WTC11 (cell line): ENCODE measurements at regions not wholly inside any gene's neighbourhood (a gene's known extent, or its start where the extent isn't known, plus 50 kb on each side); places are given as distances from the start of the nearest gene placed in this dataset.

Experiments
- ATAC-seq: fragments of 200-7000 bp; cut with Tn5 transposase; 2 replicates; pipeline ENCODE4 v1.10.0; 2021; ENCODE audit warnings: mild to moderate bottlenecking, moderate library complexity
- CTCF ChIA-PET: fragments of 300-600 bp; sonication (Branson Sonifier 250); formaldehyde crosslinking; loops from one replicate; lab custom pipeline; 2021; ENCODE audit warnings: antibody characterized with exemption; lab: Charles Lee
- POLR2A ChIA-PET: fragments of 350-600 bp; sonication (Branson Sonifier 250); formaldehyde crosslinking; loops from one replicate; lab custom pipeline; 2021; ENCODE audit warnings: antibody characterized with exemption; lab: Charles Lee
- DNase-seq: peaks from one replicate; pipeline ENCODE4 v3.0.0; 2021; ENCODE audit warnings: low spot score
- H3K27ac Mint-ChIP-seq: 2 replicates; pipeline ENCODE4 v1.8.0; 2021; ENCODE audit warnings: mixed read lengths
- H3K27me3 Mint-ChIP-seq: 2 replicates; pipeline ENCODE4 v1.8.0; 2021; ENCODE audit warnings: low read depth, mild to moderate bottlenecking, moderate library complexity, mixed read lengths
- H3K36me3 Mint-ChIP-seq: 2 replicates; pipeline ENCODE4 v1.8.0; 2021; ENCODE audit warnings: mixed read lengths
- H3K4me1 Mint-ChIP-seq: 2 replicates; pipeline ENCODE4 v1.8.0; 2022; ENCODE audit warnings: mixed read lengths
- H3K4me3 Mint-ChIP-seq: 2 replicates; pipeline ENCODE4 v1.8.0; 2021; ENCODE audit warnings: mild to moderate bottlenecking, moderate library complexity, mixed read lengths
- H3K9me3 Mint-ChIP-seq: 2 replicates; pipeline ENCODE4 v1.8.0; 2021; ENCODE audit warnings: mixed read lengths
- GABPB1 ChIP-seq: sonication (generic); formaldehyde crosslinking; IDR thresholded peaks from 2 replicates; pipeline ENCODE4 v1.8.1; 2023; ENCODE audit warnings: mild to moderate bottlenecking, missing genetic modification reagents
- IRF2 ChIP-seq: sonication (generic); formaldehyde crosslinking; IDR thresholded peaks from 2 replicates; pipeline ENCODE4 v1.8.0; 2022; ENCODE audit warnings: low read depth, missing genetic modification reagents, borderline replicate concordance
- NR1H2 ChIP-seq: sonication (generic); formaldehyde crosslinking; IDR thresholded peaks from 2 replicates; pipeline ENCODE4 v1.9.0; 2021; ENCODE audit warnings: mild to moderate bottlenecking, moderate library complexity, missing genetic modification reagents
- SMAD4 ChIP-seq: sonication (generic); formaldehyde crosslinking; IDR thresholded peaks from 2 replicates; pipeline ENCODE4 v1.8.0; 2022; ENCODE audit warnings: mild to moderate bottlenecking, missing genetic modification reagents
- TEAD4 ChIP-seq: sonication (generic); formaldehyde crosslinking; IDR thresholded peaks from 2 replicates; pipeline ENCODE4 v1.8.0; 2022; ENCODE audit warnings: mild to moderate bottlenecking, missing genetic modification reagents
- ZNF219 ChIP-seq: sonication (generic); formaldehyde crosslinking; IDR thresholded peaks from 2 replicates; pipeline ENCODE4 v1.8.0; 2023; ENCODE audit warnings: missing genetic modification reagents, mild to moderate bottlenecking, borderline replicate concordance
- ZNF232 ChIP-seq: sonication (generic); formaldehyde crosslinking; IDR thresholded peaks from 2 replicates; pipeline ENCODE4 v1.8.0; 2022; ENCODE audit warnings: mild to moderate bottlenecking, missing genetic modification reagents
- ZNF317 ChIP-seq: sonication (generic); formaldehyde crosslinking; IDR thresholded peaks from 2 replicates; pipeline ENCODE4 v1.8.1; 2023; ENCODE audit warnings: low read depth, mild to moderate bottlenecking, moderate library complexity, missing genetic modification reagents, borderline replicate concordance
- ZNF396 ChIP-seq: fragments of 250-450 bp; sonication (Bioruptor Pico); IDR thresholded peaks from 2 replicates; pipeline ENCODE4 v1.8.0; 2021; ENCODE audit warnings: mild to moderate bottlenecking, moderate library complexity, borderline replicate concordance
- ZNF423 ChIP-seq: fragments of 250-450 bp; sonication (Bioruptor Pico); IDR thresholded peaks from 2 replicates; pipeline ENCODE4 v2.1.2; 2022; ENCODE audit warnings: mild to moderate bottlenecking, moderate library complexity
- TF ChIP-seq, protein P1 (sequence below): fragments of 250-450 bp; sonication (Bioruptor Pico); IDR thresholded peaks from 2 replicates; pipeline ENCODE4 v1.9.0; 2021; ENCODE audit warnings: moderate library complexity, mild to moderate bottlenecking, inconsistent platforms, borderline replicate concordance
- TF ChIP-seq, protein P2 (sequence below): sonication (generic); formaldehyde crosslinking; IDR thresholded peaks from 2 replicates; pipeline ENCODE4 v1.8.1; 2023; ENCODE audit warnings: mild to moderate bottlenecking, missing genetic modification reagents, borderline replicate concordance
- TF ChIP-seq, protein P3 (sequence below): sonication (generic); formaldehyde crosslinking; IDR thresholded peaks from 2 replicates; pipeline ENCODE4 v1.8.0; 2022; ENCODE audit warnings: mild to moderate bottlenecking, missing genetic modification reagents
- TF ChIP-seq, protein P4 (sequence below): sonication (generic); formaldehyde crosslinking; IDR thresholded peaks from 2 replicates; pipeline ENCODE4 v1.8.0; 2023; ENCODE audit warnings: mild to moderate bottlenecking, missing genetic modification reagents
- TF ChIP-seq, protein P5 (sequence below): sonication (generic); formaldehyde crosslinking; IDR thresholded peaks from 2 replicates; pipeline ENCODE4 v1.8.1; 2023; ENCODE audit warnings: mild to moderate bottlenecking, missing genetic modification reagents
- TF ChIP-seq, protein P6 (sequence below): fragments of 250-450 bp; sonication (Bioruptor Pico); IDR thresholded peaks from 2 replicates; pipeline ENCODE4 v1.9.0; 2021; ENCODE audit warnings: mild to moderate bottlenecking
- TF ChIP-seq, protein P7 (sequence below): fragments of 250-450 bp; sonication (Bioruptor Pico); IDR thresholded peaks from 2 replicates; pipeline ENCODE4 v1.9.0; 2021; ENCODE audit warnings: mild to moderate bottlenecking
- TF ChIP-seq, protein P8 (sequence below): fragments of 250-450 bp; sonication (Bioruptor Pico); IDR thresholded peaks from 2 replicates; pipeline ENCODE4 v1.8.0; 2021; ENCODE audit warnings: mild to moderate bottlenecking
- TF ChIP-seq, protein P9 (sequence below): sonication (generic); formaldehyde crosslinking; IDR thresholded peaks from 2 replicates; pipeline ENCODE4 v1.8.1; 2022; ENCODE audit warnings: mild to moderate bottlenecking, missing genetic modification reagents, moderate library complexity, borderline replicate concordance

DNA sequence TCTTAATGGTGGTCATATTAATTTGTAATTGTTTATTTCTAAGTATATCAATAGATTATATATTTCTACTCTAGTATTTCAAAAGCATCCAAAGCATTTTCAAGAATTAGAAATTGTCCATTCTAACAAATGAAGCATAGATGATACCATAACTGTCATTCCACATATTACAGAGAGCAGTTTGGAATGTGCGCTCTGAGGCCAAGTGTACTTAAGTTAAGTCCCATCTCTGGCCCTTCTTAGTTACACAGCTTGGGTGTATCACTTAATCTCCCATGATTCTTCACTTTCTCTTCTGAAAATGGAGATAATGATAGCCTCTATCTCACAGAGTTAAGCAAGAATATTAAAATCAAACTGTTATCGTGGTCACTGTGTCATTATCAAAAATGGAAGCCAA is 281.1 kb downstream of the MRPL39 start:
- Mint-ChIP-seq H3K4me3 (no peak overlapping the region), H3K27me3 (no peaks in the 10 kb centered on the region), H3K27ac (no peak overlapping the region), H3K36me3 (no peaks in the 10 kb centered on the region), H3K9me3 (no peaks in the 10 kb centered on the region), H3K4me1 (peaks cover 24% of the 10 kb centered on the region)
- CTCF ChIA-PET: interaction anchor here (1.2 kb wide), 1 partner anchor 60 kb away, joined by 4 read pairs; no protein-coding TSS in a partner anchor
- no peak for DNase-seq
- POLR2A ChIA-PET: no interaction called here
- ATAC-seq: no peak
- no peak for TF ChIP-seq GABPB1 (CRISPR knock-in tag)
- no peak for TF ChIP-seq SMAD4 (CRISPR knock-in tag)
- no peak for TF ChIP-seq TEAD4 (CRISPR knock-in tag)
- no peak for TF ChIP-seq ZNF317 (CRISPR knock-in tag)
- TF ChIP-seq, protein P1, sequence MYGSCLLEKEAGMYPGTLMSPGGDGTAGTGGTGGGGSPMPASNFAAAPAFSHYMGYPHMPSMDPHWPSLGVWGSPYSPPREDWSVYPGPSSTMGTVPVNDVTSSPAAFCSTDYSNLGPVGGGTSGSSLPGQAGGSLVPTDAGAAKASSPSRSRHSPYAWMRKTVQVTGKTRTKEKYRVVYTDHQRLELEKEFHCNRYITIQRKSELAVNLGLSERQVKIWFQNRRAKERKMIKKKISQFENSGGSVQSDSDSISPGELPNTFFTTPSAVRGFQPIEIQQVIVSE (CRISPR knock-in tag): no peak
- TF ChIP-seq IRF2 (CRISPR knock-in tag): no peak
- TF ChIP-seq, protein P2, sequence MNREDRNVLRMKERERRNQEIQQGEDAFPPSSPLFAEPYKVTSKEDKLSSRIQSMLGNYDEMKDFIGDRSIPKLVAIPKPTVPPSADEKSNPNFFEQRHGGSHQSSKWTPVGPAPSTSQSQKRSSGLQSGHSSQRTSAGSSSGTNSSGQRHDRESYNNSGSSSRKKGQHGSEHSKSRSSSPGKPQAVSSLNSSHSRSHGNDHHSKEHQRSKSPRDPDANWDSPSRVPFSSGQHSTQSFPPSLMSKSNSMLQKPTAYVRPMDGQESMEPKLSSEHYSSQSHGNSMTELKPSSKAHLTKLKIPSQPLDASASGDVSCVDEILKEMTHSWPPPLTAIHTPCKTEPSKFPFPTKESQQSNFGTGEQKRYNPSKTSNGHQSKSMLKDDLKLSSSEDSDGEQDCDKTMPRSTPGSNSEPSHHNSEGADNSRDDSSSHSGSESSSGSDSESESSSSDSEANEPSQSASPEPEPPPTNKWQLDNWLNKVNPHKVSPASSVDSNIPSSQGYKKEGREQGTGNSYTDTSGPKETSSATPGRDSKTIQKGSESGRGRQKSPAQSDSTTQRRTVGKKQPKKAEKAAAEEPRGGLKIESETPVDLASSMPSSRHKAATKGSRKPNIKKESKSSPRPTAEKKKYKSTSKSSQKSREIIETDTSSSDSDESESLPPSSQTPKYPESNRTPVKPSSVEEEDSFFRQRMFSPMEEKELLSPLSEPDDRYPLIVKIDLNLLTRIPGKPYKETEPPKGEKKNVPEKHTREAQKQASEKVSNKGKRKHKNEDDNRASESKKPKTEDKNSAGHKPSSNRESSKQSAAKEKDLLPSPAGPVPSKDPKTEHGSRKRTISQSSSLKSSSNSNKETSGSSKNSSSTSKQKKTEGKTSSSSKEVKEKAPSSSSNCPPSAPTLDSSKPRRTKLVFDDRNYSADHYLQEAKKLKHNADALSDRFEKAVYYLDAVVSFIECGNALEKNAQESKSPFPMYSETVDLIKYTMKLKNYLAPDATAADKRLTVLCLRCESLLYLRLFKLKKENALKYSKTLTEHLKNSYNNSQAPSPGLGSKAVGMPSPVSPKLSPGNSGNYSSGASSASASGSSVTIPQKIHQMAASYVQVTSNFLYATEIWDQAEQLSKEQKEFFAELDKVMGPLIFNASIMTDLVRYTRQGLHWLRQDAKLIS (CRISPR knock-in tag): no peak
- TF ChIP-seq, protein P3, sequence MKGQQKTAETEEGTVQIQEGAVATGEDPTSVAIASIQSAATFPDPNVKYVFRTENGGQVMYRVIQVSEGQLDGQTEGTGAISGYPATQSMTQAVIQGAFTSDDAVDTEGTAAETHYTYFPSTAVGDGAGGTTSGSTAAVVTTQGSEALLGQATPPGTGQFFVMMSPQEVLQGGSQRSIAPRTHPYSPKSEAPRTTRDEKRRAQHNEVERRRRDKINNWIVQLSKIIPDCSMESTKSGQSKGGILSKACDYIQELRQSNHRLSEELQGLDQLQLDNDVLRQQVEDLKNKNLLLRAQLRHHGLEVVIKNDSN (CRISPR knock-in tag): no peak
- TF ChIP-seq, protein P4, sequence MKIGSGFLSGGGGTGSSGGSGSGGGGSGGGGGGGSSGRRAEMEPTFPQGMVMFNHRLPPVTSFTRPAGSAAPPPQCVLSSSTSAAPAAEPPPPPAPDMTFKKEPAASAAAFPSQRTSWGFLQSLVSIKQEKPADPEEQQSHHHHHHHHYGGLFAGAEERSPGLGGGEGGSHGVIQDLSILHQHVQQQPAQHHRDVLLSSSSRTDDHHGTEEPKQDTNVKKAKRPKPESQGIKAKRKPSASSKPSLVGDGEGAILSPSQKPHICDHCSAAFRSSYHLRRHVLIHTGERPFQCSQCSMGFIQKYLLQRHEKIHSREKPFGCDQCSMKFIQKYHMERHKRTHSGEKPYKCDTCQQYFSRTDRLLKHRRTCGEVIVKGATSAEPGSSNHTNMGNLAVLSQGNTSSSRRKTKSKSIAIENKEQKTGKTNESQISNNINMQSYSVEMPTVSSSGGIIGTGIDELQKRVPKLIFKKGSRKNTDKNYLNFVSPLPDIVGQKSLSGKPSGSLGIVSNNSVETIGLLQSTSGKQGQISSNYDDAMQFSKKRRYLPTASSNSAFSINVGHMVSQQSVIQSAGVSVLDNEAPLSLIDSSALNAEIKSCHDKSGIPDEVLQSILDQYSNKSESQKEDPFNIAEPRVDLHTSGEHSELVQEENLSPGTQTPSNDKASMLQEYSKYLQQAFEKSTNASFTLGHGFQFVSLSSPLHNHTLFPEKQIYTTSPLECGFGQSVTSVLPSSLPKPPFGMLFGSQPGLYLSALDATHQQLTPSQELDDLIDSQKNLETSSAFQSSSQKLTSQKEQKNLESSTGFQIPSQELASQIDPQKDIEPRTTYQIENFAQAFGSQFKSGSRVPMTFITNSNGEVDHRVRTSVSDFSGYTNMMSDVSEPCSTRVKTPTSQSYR (CRISPR knock-in tag): no peak
- TF ChIP-seq ZNF232 (CRISPR knock-in tag): no peak
- no peak for TF ChIP-seq NR1H2 (CRISPR knock-in tag)
- TF ChIP-seq, protein P5, sequence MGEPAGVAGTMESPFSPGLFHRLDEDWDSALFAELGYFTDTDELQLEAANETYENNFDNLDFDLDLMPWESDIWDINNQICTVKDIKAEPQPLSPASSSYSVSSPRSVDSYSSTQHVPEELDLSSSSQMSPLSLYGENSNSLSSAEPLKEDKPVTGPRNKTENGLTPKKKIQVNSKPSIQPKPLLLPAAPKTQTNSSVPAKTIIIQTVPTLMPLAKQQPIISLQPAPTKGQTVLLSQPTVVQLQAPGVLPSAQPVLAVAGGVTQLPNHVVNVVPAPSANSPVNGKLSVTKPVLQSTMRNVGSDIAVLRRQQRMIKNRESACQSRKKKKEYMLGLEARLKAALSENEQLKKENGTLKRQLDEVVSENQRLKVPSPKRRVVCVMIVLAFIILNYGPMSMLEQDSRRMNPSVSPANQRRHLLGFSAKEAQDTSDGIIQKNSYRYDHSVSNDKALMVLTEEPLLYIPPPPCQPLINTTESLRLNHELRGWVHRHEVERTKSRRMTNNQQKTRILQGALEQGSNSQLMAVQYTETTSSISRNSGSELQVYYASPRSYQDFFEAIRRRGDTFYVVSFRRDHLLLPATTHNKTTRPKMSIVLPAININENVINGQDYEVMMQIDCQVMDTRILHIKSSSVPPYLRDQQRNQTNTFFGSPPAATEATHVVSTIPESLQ: no peak
- TF ChIP-seq, protein P6, sequence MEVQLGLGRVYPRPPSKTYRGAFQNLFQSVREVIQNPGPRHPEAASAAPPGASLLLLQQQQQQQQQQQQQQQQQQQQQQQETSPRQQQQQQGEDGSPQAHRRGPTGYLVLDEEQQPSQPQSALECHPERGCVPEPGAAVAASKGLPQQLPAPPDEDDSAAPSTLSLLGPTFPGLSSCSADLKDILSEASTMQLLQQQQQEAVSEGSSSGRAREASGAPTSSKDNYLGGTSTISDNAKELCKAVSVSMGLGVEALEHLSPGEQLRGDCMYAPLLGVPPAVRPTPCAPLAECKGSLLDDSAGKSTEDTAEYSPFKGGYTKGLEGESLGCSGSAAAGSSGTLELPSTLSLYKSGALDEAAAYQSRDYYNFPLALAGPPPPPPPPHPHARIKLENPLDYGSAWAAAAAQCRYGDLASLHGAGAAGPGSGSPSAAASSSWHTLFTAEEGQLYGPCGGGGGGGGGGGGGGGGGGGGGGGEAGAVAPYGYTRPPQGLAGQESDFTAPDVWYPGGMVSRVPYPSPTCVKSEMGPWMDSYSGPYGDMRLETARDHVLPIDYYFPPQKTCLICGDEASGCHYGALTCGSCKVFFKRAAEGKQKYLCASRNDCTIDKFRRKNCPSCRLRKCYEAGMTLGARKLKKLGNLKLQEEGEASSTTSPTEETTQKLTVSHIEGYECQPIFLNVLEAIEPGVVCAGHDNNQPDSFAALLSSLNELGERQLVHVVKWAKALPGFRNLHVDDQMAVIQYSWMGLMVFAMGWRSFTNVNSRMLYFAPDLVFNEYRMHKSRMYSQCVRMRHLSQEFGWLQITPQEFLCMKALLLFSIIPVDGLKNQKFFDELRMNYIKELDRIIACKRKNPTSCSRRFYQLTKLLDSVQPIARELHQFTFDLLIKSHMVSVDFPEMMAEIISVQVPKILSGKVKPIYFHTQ (CRISPR knock-in tag): no peak
- no peak for TF ChIP-seq ZNF219 (CRISPR knock-in tag)
- TF ChIP-seq, protein P7, sequence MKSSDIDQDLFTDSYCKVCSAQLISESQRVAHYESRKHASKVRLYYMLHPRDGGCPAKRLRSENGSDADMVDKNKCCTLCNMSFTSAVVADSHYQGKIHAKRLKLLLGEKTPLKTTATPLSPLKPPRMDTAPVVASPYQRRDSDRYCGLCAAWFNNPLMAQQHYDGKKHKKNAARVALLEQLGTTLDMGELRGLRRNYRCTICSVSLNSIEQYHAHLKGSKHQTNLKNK (CRISPR knock-in tag): no peak
- TF ChIP-seq, protein P8, sequence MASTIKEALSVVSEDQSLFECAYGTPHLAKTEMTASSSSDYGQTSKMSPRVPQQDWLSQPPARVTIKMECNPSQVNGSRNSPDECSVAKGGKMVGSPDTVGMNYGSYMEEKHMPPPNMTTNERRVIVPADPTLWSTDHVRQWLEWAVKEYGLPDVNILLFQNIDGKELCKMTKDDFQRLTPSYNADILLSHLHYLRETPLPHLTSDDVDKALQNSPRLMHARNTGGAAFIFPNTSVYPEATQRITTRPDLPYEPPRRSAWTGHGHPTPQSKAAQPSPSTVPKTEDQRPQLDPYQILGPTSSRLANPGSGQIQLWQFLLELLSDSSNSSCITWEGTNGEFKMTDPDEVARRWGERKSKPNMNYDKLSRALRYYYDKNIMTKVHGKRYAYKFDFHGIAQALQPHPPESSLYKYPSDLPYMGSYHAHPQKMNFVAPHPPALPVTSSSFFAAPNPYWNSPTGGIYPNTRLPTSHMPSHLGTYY (CRISPR knock-in tag): no peak
- TF ChIP-seq ZNF423 (CRISPR knock-in tag): no peak
- no peak for TF ChIP-seq ZNF396 (CRISPR knock-in tag)
- TF ChIP-seq, protein P9, sequence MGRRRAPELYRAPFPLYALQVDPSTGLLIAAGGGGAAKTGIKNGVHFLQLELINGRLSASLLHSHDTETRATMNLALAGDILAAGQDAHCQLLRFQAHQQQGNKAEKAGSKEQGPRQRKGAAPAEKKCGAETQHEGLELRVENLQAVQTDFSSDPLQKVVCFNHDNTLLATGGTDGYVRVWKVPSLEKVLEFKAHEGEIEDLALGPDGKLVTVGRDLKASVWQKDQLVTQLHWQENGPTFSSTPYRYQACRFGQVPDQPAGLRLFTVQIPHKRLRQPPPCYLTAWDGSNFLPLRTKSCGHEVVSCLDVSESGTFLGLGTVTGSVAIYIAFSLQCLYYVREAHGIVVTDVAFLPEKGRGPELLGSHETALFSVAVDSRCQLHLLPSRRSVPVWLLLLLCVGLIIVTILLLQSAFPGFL (CRISPR knock-in tag): no peak
